ENCODE measurements at regions not wholly inside any gene's neighbourhood (a gene's known extent, or its start where the extent isn't known, plus 50 kb on each side); places are given as distances from the start of the nearest gene placed in this dataset.

GRCh38 chr4:156443488-156443887 lies 489.8 kb upstream of the CTSO start (continued):
- no peak for TF ChIP-seq NR3C1 (IDR thresholded peaks at IDR 0.05)

GRCh38 chr4:156442912-156443311 lies 489.2 kb upstream of the CTSO start:
- FAIRE-seq (no peak), DNase-seq (ENCODE audit: low read depth in 1 of 2, low spot score in 1 of 2) (no peak), ATAC-seq (no peak)
- no peaks in the 10 kb centered on the region for H3K4me1 ChIP-seq
- CTCF ChIA-PET, result no interaction called here
- POLR2A ChIA-PET, result no interaction called here
- no peak overlapping the region for H3K4me3 ChIP-seq
- TF ChIP-seq MAZ (IDR thresholded peaks at IDR 0.05; ENCODE audit: borderline replicate concordance, low read depth, low read length) (no peak), RFX5 (IDR thresholded peaks at IDR 0.05) (no peak), ATOH8 (CRISPR knock-in tag; IDR thresholded peaks at IDR 0.05; ENCODE audit: low read depth) (no peak), CBX8 (IDR thresholded peaks at IDR 0.05) (no peak)
- H3K4me2 ChIP-seq, result no peak overlapping the region
- H3K9me3 ChIP-seq, result no peaks in the 10 kb centered on the region
- no peak overlapping the region for H3K27ac ChIP-seq

GRCh38 chr4:156439576-156440200 lies 486.0 kb upstream of the CTSO start:
- Histone ChIP-seq H3K27ac (no peak overlapping the region), H3K9me3 (no peaks in the 10 kb centered on the region), H3K4me3 (no peak overlapping the region), H3K4me2 (no peak overlapping the region), H3K4me1 (no peaks in the 10 kb centered on the region)
- 64% methylated on average over 4 of the region's 4 CpGs for whole genome bisulfite sequencing (ENCODE audit: missing lambda C conversion rate)
- ChIA-PET POLR2A (no interaction called here), CTCF (no interaction called here)
- ATAC-seq, result no peak
- no peak for DNase-seq (ENCODE audit: low read depth in 1 of 2, low spot score in 1 of 2)
- no peak for TF ChIP-seq TFCP2L1 (CRISPR knock-in tag; IDR thresholded peaks at IDR 0.05)
- no peak for TF ChIP-seq TP53 (CRISPR knock-in tag; IDR thresholded peaks at IDR 0.05)
- TF ChIP-seq ELK1 (IDR thresholded peaks at IDR 0.05; ENCODE audit: low read depth, low read length), result no peak
- no peak for TF ChIP-seq E2F6 (IDR thresholded peaks at IDR 0.05; ENCODE audit: borderline replicate concordance, low read depth)
- TF ChIP-seq RNF2 (IDR thresholded peaks at IDR 0.05; ENCODE audit: borderline replicate concordance, low read depth), result no peak
- TF ChIP-seq FOXS1 (CRISPR knock-in tag; IDR thresholded peaks at IDR 0.05), result no peak
- FAIRE-seq, result no peak

GRCh38 chr4:156437666-156438065 lies 484.0 kb upstream of the CTSO start:
- H3K4me3 ChIP-seq, result no peak overlapping the region
- no peaks in the 10 kb centered on the region for H3K4me1 ChIP-seq
- H3K4me2 ChIP-seq, result no peak overlapping the region
- H3K27ac ChIP-seq, result no peak overlapping the region
- POLR2A ChIA-PET, result no interaction called here
- DNase-seq (ENCODE audit: low read depth in 1 of 2, low spot score in 1 of 2) (no peak), FAIRE-seq (no peak), ATAC-seq (no peak)
- TF ChIP-seq HOXA7 (CRISPR knock-in tag; IDR thresholded peaks at IDR 0.05) (no peak), MAFK (IDR thresholded peaks at IDR 0.05; ENCODE audit: partially characterized antibody) (no peak), CTCF (IDR thresholded peaks at IDR 0.05) (no peak)
- WGBS (ENCODE audit: missing lambda C conversion rate), result 9% methylated on average over 2 of the region's 2 CpGs
- CTCF ChIA-PET, result no interaction called here
- H3K9me3 ChIP-seq, result no peaks in the 10 kb centered on the region

- POLR2A ChIA-PET, result no interaction called here
- no peak overlapping the region for H3K27ac ChIP-seq
- H3K4me1 ChIP-seq, result no peaks in the 10 kb centered on the region
- no peak overlapping the region for H3K4me3 ChIP-seq
- no peak for DNase-seq (ENCODE audit: low read depth in 1 of 2, low spot score in 1 of 2)
- CTCF ChIA-PET, result no interaction called here
- FAIRE-seq, result no peak
- no peak overlapping the region for H3K4me2 ChIP-seq
- no peak for ATAC-seq
- WGBS (ENCODE audit: missing lambda C conversion rate), result 68% methylated on average over 1 of the region's 1 CpG
- H3K9me3 ChIP-seq, result no peaks in the 10 kb centered on the region
- TF ChIP-seq RARB (CRISPR knock-in tag; IDR thresholded peaks at IDR 0.05), result no peak
- no peak for TF ChIP-seq POLR2A (IDR thresholded peaks at IDR 0.05; ENCODE audit: low read length)
- TF ChIP-seq RNF2 (IDR thresholded peaks at IDR 0.05; ENCODE audit: borderline replicate concordance, low read depth), result no peak
- no peak for TF ChIP-seq BHLHE40 (IDR thresholded peaks at IDR 0.05; ENCODE audit: low read depth, low read length)
- TF ChIP-seq ZFP36 (IDR thresholded peaks at IDR 0.05; ENCODE audit: borderline replicate concordance, partially characterized antibody), result no peak
- TF ChIP-seq ZC3H11A (IDR thresholded peaks at IDR 0.05), result no peak
- no peak for TF ChIP-seq TFCP2L1 (CRISPR knock-in tag; IDR thresholded peaks at IDR 0.05)
- no peak for TF ChIP-seq HEYL (CRISPR knock-in tag; IDR thresholded peaks at IDR 0.05)
- no peak for TF ChIP-seq EHF (CRISPR knock-in tag; IDR thresholded peaks at IDR 0.05)
- no peak for TF ChIP-seq CHD4 (IDR thresholded peaks at IDR 0.05; ENCODE audit: borderline replicate concordance)
- TF ChIP-seq FOSB (CRISPR knock-in tag; IDR thresholded peaks at IDR 0.05), result no peak
- no peak for TF ChIP-seq CEBPB (IDR thresholded peaks at IDR 0.05)
- TF ChIP-seq CHD2 (IDR thresholded peaks at IDR 0.05; ENCODE audit: low read length, partially characterized antibody), result no peak
- TF ChIP-seq E2F6 (IDR thresholded peaks at IDR 0.05; ENCODE audit: borderline replicate concordance, low read depth), result no peak
- TF ChIP-seq ZNF302 (CRISPR knock-in tag; IDR thresholded peaks at IDR 0.05), result no peak
- TF ChIP-seq RCOR1 (IDR thresholded peaks at IDR 0.05; ENCODE audit: low read depth, low read length), result no peak
Measured at GRCh38 chr4:156422576-156422975, 468.9 kb upstream of the CTSO start.

Data from A549 (cell line).